Occipital lobe (tissue), 1 donor: ENCODE measurements at regions not wholly inside any gene's neighbourhood (a gene's known extent, or its start where the extent isn't known, plus 50 kb on each side); places are given as distances from the start of the nearest gene placed in this dataset.
"Not testable (repeated sequence)": the region's sequence is repeated elsewhere in the genome, so short reads cannot be mapped to it uniquely, and the experiment has no call there.

Experiments
- DNase-seq: peaks from one replicate; lab custom pipeline; 2025; lab: John Stamatoyannopoulos, UW

GRCh38 chr2:193025556-193025955, 830.8 kb upstream of the TMEFF2 start:
- not testable (repeated sequence) for DNase-seq

- no peak for DNase-seq
Observed at GRCh38 chr2:193024791-193025190, 830.1 kb upstream of the TMEFF2 start.

GRCh38 chr2:193011870-193012269, 817.1 kb upstream of the TMEFF2 start:
- DNase-seq = no peak

- no peak for DNase-seq
Observed at GRCh38 chr2:192993059-192993458, 798.3 kb upstream of the TMEFF2 start.

- DNase-seq = no peak
Observed at GRCh38 chr2:192983173-192983572, 788.4 kb upstream of the TMEFF2 start.

GRCh38 chr2:192978395-192978794, 783.7 kb upstream of the TMEFF2 start:
- DNase-seq = no peak

- DNase-seq = no peak
Observed at GRCh38 chr2:192971981-192972380, 777.2 kb upstream of the TMEFF2 start.

- DNase-seq = no peak
Observed at GRCh38 chr2:192969055-192969454, 774.3 kb upstream of the TMEFF2 start.

- no peak for DNase-seq
Observed at GRCh38 chr2:192960945-192961344, 766.2 kb upstream of the TMEFF2 start.

- not testable (repeated sequence) for DNase-seq
Observed at GRCh38 chr2:192958615-192959014, 763.9 kb upstream of the TMEFF2 start.

GRCh38 chr2:192957425-192957824, 762.7 kb upstream of the TMEFF2 start:
- DNase-seq = no peak

GRCh38 chr2:192953116-192953515, 758.4 kb upstream of the TMEFF2 start:
- DNase-seq = no peak

- DNase-seq = no peak
Observed at GRCh38 chr2:192952245-192952644, 757.5 kb upstream of the TMEFF2 start.

GRCh38 chr2:192948316-192948715, 753.6 kb upstream of the TMEFF2 start:
- DNase-seq = no peak

GRCh38 chr2:192947352-192947751, 752.6 kb upstream of the TMEFF2 start:
- no peak for DNase-seq

GRCh38 chr2:192940767-192941166, 746.0 kb upstream of the TMEFF2 start:
- no peak for DNase-seq

GRCh38 chr2:192932376-192932775, 737.6 kb upstream of the TMEFF2 start:
- DNase-seq = no peak

- DNase-seq = not testable (repeated sequence)
Observed at GRCh38 chr2:192921631-192922030, 726.9 kb upstream of the TMEFF2 start.

GRCh38 chr2:192901446-192901845, 706.7 kb upstream of the TMEFF2 start:
- no peak for DNase-seq

- DNase-seq = no peak
Observed at GRCh38 chr2:192899466-192899865, 704.7 kb upstream of the TMEFF2 start.

GRCh38 chr2:192893976-192894375, 699.2 kb upstream of the TMEFF2 start:
- not testable (repeated sequence) for DNase-seq

- no peak for DNase-seq
Observed at GRCh38 chr2:192888109-192888508, 693.4 kb upstream of the TMEFF2 start.

GRCh38 chr2:192887337-192887736, 692.6 kb upstream of the TMEFF2 start:
- DNase-seq = no peak

GRCh38 chr2:192886636-192887035, 691.9 kb upstream of the TMEFF2 start:
- DNase-seq = no peak
